PC-9 (cell line): ENCODE measurements at regions not wholly inside any gene's neighbourhood (a gene's known extent, or its start where the extent isn't known, plus 50 kb on each side); places are given as distances from the start of the nearest gene placed in this dataset.

ENCODE experiments used
- EZH2 ChIP-seq: fragments of 200-600 bp; sonication (generic); IDR thresholded peaks from 2 replicates; pipeline ENCODE4 v1.8.0; 2017; ENCODE audit warnings: antibody characterized with exemption, low read depth
- TF ChIP-seq, protein P1 (sequence below): fragments of 200-600 bp; sonication (generic); conservative IDR thresholded peaks from 2 replicates; pipeline ENCODE4 v1.6.1; 2017; ENCODE audit warnings: mixed run types, antibody characterized with exemption, mild to moderate bottlenecking, moderate library complexity

- TF ChIP-seq, protein P1, sequence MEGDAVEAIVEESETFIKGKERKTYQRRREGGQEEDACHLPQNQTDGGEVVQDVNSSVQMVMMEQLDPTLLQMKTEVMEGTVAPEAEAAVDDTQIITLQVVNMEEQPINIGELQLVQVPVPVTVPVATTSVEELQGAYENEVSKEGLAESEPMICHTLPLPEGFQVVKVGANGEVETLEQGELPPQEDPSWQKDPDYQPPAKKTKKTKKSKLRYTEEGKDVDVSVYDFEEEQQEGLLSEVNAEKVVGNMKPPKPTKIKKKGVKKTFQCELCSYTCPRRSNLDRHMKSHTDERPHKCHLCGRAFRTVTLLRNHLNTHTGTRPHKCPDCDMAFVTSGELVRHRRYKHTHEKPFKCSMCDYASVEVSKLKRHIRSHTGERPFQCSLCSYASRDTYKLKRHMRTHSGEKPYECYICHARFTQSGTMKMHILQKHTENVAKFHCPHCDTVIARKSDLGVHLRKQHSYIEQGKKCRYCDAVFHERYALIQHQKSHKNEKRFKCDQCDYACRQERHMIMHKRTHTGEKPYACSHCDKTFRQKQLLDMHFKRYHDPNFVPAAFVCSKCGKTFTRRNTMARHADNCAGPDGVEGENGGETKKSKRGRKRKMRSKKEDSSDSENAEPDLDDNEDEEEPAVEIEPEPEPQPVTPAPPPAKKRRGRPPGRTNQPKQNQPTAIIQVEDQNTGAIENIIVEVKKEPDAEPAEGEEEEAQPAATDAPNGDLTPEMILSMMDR, result no peak
- TF ChIP-seq EZH2, result no peak
Measured at GRCh38 chr3:153631664-153632063, 469.6 kb downstream of the RAP2B start.
